ENCODE measurements at regions not wholly inside any gene's neighbourhood (a gene's known extent, or its start where the extent isn't known, plus 50 kb on each side); places are given as distances from the start of the nearest gene placed in this dataset.

DNA sequence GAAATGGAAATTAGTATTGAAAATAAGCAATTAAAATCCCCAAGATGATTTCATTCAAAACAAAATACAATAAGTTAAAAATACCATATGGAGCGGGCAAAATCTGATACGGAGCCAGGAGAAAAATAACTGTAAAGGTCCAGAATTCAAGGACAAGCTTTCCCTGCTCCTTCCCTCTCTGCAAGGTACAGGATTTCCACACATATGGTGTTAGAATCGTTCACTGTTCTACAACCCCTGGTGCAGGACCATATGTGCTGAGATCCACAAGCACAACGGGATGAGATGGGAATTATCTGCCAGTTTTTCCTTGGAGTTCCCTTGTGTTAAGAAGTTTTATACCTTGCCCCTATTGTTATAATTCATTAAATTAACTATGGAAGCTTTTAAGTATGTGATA lies 94.7 kb upstream of the DMAC1 start (continued):
- TF ChIP-seq, protein P1, sequence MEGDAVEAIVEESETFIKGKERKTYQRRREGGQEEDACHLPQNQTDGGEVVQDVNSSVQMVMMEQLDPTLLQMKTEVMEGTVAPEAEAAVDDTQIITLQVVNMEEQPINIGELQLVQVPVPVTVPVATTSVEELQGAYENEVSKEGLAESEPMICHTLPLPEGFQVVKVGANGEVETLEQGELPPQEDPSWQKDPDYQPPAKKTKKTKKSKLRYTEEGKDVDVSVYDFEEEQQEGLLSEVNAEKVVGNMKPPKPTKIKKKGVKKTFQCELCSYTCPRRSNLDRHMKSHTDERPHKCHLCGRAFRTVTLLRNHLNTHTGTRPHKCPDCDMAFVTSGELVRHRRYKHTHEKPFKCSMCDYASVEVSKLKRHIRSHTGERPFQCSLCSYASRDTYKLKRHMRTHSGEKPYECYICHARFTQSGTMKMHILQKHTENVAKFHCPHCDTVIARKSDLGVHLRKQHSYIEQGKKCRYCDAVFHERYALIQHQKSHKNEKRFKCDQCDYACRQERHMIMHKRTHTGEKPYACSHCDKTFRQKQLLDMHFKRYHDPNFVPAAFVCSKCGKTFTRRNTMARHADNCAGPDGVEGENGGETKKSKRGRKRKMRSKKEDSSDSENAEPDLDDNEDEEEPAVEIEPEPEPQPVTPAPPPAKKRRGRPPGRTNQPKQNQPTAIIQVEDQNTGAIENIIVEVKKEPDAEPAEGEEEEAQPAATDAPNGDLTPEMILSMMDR (IDR thresholded peaks at IDR 0.05; ENCODE audit: low read depth, low read length, missing input control): no peak
- no peak for TF ChIP-seq HNF4G (IDR thresholded peaks at IDR 0.05)
- no peak for TF ChIP-seq SP1 (IDR thresholded peaks at IDR 0.05)
- TF ChIP-seq TAF1 (conservative IDR thresholded peaks at IDR 0.05): no peak

DNA sequence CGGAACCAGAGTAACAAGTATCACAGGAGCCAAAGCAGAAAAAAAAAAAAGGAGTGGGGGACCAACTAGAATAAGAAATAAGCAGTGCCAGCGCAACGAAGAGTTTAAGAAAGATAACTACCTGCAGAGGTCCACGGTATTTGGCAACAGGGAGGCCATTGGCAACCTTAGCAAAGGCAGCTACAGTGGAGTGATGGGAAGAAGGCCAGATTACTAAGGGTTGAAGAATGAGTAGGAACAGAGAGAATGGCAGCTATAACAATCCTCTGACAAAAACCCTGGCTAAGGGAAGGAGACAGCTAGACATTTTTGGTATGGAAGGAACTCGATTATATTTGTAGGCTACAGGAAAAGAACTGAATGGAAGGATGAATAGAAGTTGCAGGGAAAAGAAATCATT lies 93.4 kb upstream of the DMAC1 start:
- Histone ChIP-seq H3K36me3 (ENCODE audit: control insufficient read depth in 4 of 4, insufficient read depth in 3 of 4, low read depth in 1 of 4, low read length in 3 of 4) (no peaks in the 10 kb centered on the region), H3K27me3 (ENCODE audit: control insufficient read depth in 4 of 4, insufficient read depth in 4 of 4, low read length in 3 of 4) (no peaks in the 10 kb centered on the region), H3K9me3 (ENCODE audit: control insufficient read depth in 4 of 4, low read length in 3 of 4) (no peaks in the 10 kb centered on the region), H3K27ac (ENCODE audit: low read depth in 1 of 2, low read length in 2 of 2) (no peak overlapping the region), H3K4me3 (ENCODE audit: low read depth in 1 of 3, low read length in 3 of 3) (no peak overlapping the region), H3K9ac (ENCODE audit: low read depth in 1 of 2, low read length in 2 of 2) (no peak overlapping the region), H3K4me1 (ENCODE audit: control insufficient read depth in 4 of 4, insufficient read depth in 4 of 4, low read length in 3 of 4) (no peaks in the 10 kb centered on the region)
- TF ChIP-seq NR2F2 (IDR thresholded peaks at IDR 0.05) (no peak), GABPA (IDR thresholded peaks at IDR 0.05 in 1 of 2, conservative IDR thresholded peaks at IDR 0.05 in 1 of 2) (no peak), HNF4A (conservative IDR thresholded peaks at IDR 0.05) (no peak), RAD21 (IDR thresholded peaks at IDR 0.05) (no peak)
- TF ChIP-seq, protein P2, sequence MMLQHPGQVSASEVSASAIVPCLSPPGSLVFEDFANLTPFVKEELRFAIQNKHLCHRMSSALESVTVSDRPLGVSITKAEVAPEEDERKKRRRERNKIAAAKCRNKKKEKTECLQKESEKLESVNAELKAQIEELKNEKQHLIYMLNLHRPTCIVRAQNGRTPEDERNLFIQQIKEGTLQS (IDR thresholded peaks at IDR 0.05): no peak
- TF ChIP-seq, protein P3, sequence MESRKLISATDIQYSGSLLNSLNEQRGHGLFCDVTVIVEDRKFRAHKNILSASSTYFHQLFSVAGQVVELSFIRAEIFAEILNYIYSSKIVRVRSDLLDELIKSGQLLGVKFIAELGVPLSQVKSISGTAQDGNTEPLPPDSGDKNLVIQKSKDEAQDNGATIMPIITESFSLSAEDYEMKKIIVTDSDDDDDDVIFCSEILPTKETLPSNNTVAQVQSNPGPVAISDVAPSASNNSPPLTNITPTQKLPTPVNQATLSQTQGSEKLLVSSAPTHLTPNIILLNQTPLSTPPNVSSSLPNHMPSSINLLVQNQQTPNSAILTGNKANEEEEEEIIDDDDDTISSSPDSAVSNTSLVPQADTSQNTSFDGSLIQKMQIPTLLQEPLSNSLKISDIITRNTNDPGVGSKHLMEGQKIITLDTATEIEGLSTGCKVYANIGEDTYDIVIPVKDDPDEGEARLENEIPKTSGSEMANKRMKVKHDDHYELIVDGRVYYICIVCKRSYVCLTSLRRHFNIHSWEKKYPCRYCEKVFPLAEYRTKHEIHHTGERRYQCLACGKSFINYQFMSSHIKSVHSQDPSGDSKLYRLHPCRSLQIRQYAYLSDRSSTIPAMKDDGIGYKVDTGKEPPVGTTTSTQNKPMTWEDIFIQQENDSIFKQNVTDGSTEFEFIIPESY (IDR thresholded peaks at IDR 0.05): no peak
- TF ChIP-seq, protein P4, sequence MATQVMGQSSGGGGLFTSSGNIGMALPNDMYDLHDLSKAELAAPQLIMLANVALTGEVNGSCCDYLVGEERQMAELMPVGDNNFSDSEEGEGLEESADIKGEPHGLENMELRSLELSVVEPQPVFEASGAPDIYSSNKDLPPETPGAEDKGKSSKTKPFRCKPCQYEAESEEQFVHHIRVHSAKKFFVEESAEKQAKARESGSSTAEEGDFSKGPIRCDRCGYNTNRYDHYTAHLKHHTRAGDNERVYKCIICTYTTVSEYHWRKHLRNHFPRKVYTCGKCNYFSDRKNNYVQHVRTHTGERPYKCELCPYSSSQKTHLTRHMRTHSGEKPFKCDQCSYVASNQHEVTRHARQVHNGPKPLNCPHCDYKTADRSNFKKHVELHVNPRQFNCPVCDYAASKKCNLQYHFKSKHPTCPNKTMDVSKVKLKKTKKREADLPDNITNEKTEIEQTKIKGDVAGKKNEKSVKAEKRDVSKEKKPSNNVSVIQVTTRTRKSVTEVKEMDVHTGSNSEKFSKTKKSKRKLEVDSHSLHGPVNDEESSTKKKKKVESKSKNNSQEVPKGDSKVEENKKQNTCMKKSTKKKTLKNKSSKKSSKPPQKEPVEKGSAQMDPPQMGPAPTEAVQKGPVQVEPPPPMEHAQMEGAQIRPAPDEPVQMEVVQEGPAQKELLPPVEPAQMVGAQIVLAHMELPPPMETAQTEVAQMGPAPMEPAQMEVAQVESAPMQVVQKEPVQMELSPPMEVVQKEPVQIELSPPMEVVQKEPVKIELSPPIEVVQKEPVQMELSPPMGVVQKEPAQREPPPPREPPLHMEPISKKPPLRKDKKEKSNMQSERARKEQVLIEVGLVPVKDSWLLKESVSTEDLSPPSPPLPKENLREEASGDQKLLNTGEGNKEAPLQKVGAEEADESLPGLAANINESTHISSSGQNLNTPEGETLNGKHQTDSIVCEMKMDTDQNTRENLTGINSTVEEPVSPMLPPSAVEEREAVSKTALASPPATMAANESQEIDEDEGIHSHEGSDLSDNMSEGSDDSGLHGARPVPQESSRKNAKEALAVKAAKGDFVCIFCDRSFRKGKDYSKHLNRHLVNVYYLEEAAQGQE (IDR thresholded peaks at IDR 0.05): no peak
- WGBS: 76% methylated on average over 5 of the region's 5 CpGs
- DNase-seq (ENCODE audit: low spot score): no peak

DNA sequence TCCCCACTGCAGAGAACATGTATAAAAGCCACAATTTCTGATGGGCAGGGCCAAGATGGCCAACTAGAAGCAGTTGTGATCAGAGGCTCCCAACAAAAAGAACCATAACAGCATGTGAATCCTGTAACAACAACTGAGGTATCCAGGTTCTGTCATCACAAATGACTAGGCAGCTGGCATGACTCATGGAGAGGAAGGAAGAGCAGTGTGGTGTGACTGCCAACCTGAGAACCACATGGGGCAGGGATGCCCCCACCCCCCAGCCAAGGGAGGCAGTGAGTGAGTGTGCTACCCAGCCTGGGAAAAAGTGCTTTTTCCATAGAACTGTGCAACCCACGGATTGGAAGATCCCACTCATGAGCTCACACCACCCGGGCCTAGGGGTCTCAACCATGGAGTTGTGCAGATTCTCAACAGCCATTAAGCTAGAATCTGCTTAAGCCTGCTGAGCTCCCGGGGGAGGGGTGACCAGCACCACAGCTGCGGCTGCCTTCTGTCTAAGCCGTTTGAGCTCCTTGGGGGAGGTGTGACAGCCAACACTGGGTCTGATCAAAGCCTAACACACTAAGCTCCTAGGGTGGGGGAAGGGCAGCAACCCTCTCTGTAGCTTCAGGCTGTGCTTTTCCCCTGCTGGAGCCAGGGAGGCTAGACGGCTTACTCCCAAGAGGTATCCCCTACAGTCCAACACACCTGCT lies 80.1 kb upstream of the DMAC1 start:
- Histone ChIP-seq H3K9me3 (ENCODE audit: control insufficient read depth in 4 of 4, low read length in 3 of 4) (peaks cover 0 to 5% (median 0%) of the 10 kb centered on the region in 4 donors), H3K9ac (ENCODE audit: low read depth in 1 of 2, low read length in 2 of 2) (no peak overlapping the region), H3K4me3 (ENCODE audit: low read depth in 1 of 3, low read length in 3 of 3) (no peak overlapping the region), H3K4me1 (ENCODE audit: control insufficient read depth in 4 of 4, insufficient read depth in 4 of 4, low read length in 3 of 4) (no peaks in the 10 kb centered on the region), H3K27me3 (ENCODE audit: control insufficient read depth in 4 of 4, insufficient read depth in 4 of 4, low read length in 3 of 4) (no peaks in the 10 kb centered on the region), H3K27ac (ENCODE audit: low read depth in 1 of 2, low read length in 2 of 2) (no peak overlapping the region), H3K36me3 (ENCODE audit: control insufficient read depth in 4 of 4, insufficient read depth in 3 of 4, low read depth in 1 of 4, low read length in 3 of 4) (no peaks in the 10 kb centered on the region)
- WGBS: 28% methylated on average over 6 of the region's 6 CpGs
- DNase-seq (ENCODE audit: low spot score): no peak
- TF ChIP-seq, protein P4 (IDR thresholded peaks at IDR 0.05): no peak
- TF ChIP-seq SP1 (IDR thresholded peaks at IDR 0.05): no peak
- TF ChIP-seq FOXA1 (IDR thresholded peaks at IDR 0.05): no peak
- no peak for TF ChIP-seq GABPA (IDR thresholded peaks at IDR 0.05 in 1 of 2, conservative IDR thresholded peaks at IDR 0.05 in 1 of 2)
- TF ChIP-seq, protein P2 (IDR thresholded peaks at IDR 0.05): no peak
- TF ChIP-seq EGR1 (IDR thresholded peaks at IDR 0.05; ENCODE audit: low read depth in 2 of 2): no peak
- TF ChIP-seq RAD21 (IDR thresholded peaks at IDR 0.05): no peak
- TF ChIP-seq, protein P1 (IDR thresholded peaks at IDR 0.05; ENCODE audit: low read depth, low read length, missing input control): no peak
- no peak for TF ChIP-seq HNF4A (conservative IDR thresholded peaks at IDR 0.05)
- TF ChIP-seq TAF1 (conservative IDR thresholded peaks at IDR 0.05): no peak
- TF ChIP-seq JUND (IDR thresholded peaks at IDR 0.05): no peak
